ENCODE measurements at regions not wholly inside any gene's neighbourhood (a gene's known extent, or its start where the extent isn't known, plus 50 kb on each side); places are given as distances from the start of the nearest gene placed in this dataset.
A peak's percentile ranks its signal among the peaks of the same experiment; 100 is the strongest.

DNA sequence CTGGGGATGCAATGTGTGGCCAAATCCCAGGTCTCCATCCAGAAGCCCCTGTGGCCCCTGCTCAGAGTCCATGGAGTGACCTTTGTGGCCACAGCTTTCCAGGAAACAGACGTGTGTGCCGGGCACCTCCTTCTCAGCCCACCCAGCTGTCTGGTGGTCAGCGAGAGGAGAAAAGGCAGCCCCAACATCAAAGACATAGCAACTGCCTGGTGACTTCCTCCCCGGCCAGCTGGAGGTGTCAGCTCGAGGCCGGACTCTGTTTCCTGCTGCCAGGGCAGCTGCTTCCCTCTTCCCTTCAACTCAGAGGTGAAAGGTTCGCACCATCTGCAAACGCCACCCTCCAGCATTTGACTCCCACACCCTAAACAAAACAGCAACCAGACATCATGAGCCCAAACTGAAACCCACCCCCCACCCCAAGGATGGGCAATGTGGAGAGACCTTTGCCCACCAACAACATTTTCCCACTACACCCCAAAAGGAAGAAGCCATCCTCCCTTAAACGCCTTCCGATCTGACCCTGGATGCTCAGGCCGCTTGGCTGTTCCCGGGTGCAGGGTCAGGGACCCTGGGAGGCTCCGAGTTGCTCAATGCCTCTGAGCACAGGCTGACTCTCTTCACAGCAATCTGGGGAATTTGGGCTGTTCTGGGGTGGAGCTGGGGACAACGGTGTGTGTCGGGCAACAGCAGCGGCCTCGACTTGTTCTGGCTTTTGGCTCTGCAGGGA lies 162.3 kb downstream of the PSMG1 start:
- TF ChIP-seq, protein P1, sequence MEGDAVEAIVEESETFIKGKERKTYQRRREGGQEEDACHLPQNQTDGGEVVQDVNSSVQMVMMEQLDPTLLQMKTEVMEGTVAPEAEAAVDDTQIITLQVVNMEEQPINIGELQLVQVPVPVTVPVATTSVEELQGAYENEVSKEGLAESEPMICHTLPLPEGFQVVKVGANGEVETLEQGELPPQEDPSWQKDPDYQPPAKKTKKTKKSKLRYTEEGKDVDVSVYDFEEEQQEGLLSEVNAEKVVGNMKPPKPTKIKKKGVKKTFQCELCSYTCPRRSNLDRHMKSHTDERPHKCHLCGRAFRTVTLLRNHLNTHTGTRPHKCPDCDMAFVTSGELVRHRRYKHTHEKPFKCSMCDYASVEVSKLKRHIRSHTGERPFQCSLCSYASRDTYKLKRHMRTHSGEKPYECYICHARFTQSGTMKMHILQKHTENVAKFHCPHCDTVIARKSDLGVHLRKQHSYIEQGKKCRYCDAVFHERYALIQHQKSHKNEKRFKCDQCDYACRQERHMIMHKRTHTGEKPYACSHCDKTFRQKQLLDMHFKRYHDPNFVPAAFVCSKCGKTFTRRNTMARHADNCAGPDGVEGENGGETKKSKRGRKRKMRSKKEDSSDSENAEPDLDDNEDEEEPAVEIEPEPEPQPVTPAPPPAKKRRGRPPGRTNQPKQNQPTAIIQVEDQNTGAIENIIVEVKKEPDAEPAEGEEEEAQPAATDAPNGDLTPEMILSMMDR (IDR thresholded peaks at IDR 0.05): no peak
- peak in 1 of 3 donors; percentile 65 for TF ChIP-seq POLR2AphosphoS5 (IDR thresholded peaks at IDR 0.05)
- WGBS, 2 donors (ENCODE audit: low coverage in 1 of 2): 47 to 69% methylated on average over 3 to 17 of the region's 17 CpGs
- Histone ChIP-seq H3K9me3 (no peaks in the 10 kb centered on the region), H3K27me3 (no peaks in the 10 kb centered on the region), H3K27ac (peak overlapping the region; percentile 35 to 54 (median 44)), H3K4me1 (peaks cover 0 to 25% (median 7%) of the 10 kb centered on the region in 4 donors), H3K36me3 (no peaks in the 10 kb centered on the region), H3K4me3 (no peak overlapping the region)
- peak; percentile 39 for DNase-seq
- intact Hi-C loops (cut with DNase I; ENCODE audit: low total_unique reads) (no loop called here), in situ Hi-C loops (cut with MboI; ENCODE audit: low pct_ligation_motif_present in 1 of 4, low pct_unique_long_range_greater_than_20kb in 1 of 4, low sequenced_read_pairs in 3 of 4) (no loop called here)

DNA sequence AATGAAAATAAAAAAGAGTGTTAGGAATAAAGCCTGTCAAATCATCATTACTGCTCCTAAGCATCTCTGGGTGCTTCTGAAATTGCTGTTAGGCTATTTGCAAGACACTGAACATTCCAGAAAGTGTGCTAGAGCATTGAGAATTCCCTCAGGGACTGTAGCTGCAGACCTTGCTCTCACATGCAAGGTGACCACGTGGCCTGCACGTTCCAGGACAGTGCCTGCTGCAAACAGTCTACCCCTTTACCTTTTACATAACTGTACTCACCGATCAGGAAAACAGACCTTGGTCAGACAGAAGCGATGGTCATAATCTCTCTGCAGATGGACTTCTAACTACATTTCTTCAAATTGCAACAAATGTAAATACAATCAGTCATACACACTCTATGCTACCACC lies 164.5 kb downstream of the PSMG1 start:
- no peaks in the 10 kb centered on the region for H3K9me3 ChIP-seq
- no peak overlapping the region for H3K4me3 ChIP-seq
- no peaks in the 10 kb centered on the region for H3K27me3 ChIP-seq
- intact Hi-C loops (cut with DNase I; ENCODE audit: low total_unique reads) (no loop called here), in situ Hi-C loops (cut with MboI; ENCODE audit: low pct_ligation_motif_present in 1 of 4, low pct_unique_long_range_greater_than_20kb in 1 of 4, low sequenced_read_pairs in 3 of 4) (no loop called here)
- TF ChIP-seq POLR2AphosphoS5 (IDR thresholded peaks at IDR 0.05) (no peak), EP300 (IDR thresholded peaks at IDR 0.05; ENCODE audit: low read depth) (no peak), POLR2A (IDR thresholded peaks at IDR 0.05) (no peak)
- TF ChIP-seq, protein P1 (IDR thresholded peaks at IDR 0.05): no peak
- 76% methylated on average over 4 of the region's 4 CpGs; no CpG with 5 or more reads in 1 of the 2 donors for WGBS, 2 donors (ENCODE audit: low coverage in 1 of 2)
- H3K4me1 ChIP-seq: peaks cover 0 to 30% (median 7%) of the 10 kb centered on the region in 4 donors
- no peaks in the 10 kb centered on the region for H3K36me3 ChIP-seq
- no peak overlapping the region for H3K27ac ChIP-seq
- DNase-seq: no peak

DNA sequence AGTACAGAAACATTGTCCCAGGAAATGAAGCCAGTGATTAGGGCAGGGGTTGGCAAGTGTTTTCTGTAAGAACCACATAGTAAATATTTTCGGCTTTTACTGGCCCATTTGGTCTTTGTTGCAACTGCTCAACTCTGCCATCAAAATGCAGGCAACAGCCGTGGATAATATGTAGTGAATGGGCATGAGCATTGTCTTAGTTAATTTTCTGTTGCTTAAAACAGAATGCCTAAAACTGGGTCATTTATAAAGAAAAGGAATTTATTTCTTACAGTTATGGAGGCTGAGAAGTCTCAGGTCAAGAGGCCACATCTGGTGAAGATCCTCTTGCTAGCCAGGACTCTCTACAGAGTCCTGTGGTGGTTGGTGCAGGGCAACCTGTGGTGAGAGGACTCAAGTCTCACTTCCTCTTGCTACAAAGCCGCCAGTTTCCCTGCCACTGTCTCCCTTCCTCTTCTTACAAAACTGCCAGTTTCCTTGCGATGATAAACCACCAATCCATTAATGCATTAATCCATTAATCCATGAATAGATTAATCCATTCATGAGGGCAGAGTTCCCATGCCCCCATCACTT lies 166.4 kb downstream of the PSMG1 start:
- in situ Hi-C loops (cut with MboI; ENCODE audit: low pct_ligation_motif_present in 1 of 4, low pct_unique_long_range_greater_than_20kb in 1 of 4, low sequenced_read_pairs in 3 of 4): no loop called here
- Histone ChIP-seq H3K4me3 (no peak overlapping the region), H3K27ac (no peak overlapping the region), H3K27me3 (no peaks in the 10 kb centered on the region), H3K9me3 (no peaks in the 10 kb centered on the region), H3K36me3 (no peaks in the 10 kb centered on the region), H3K4me1 (peaks cover 0 to 13% (median 2%) of the 10 kb centered on the region in 4 donors)
- WGBS, 2 donors (ENCODE audit: low coverage in 1 of 2): 64 to 83% methylated on average over 3 to 4 of the region's 4 CpGs
- no peak for TF ChIP-seq POLR2A (IDR thresholded peaks at IDR 0.05)
- no peak for TF ChIP-seq POLR2AphosphoS5 (IDR thresholded peaks at IDR 0.05)
- no peak for TF ChIP-seq EP300 (IDR thresholded peaks at IDR 0.05; ENCODE audit: low read depth)
- TF ChIP-seq, protein P1 (IDR thresholded peaks at IDR 0.05): no peak
- peak; percentile 35 for DNase-seq
- intact Hi-C loops (cut with DNase I; ENCODE audit: low total_unique reads): no loop called here

- Histone ChIP-seq H3K4me1 (peaks cover 0 to 5% (median 0%) of the 10 kb centered on the region in 4 donors), H3K27ac (peak overlapping the region; percentile 15 to 43 (median 35)), H3K27me3 (no peaks in the 10 kb centered on the region), H3K9me3 (no peaks in the 10 kb centered on the region), H3K4me3 (no peak overlapping the region), H3K36me3 (no peaks in the 10 kb centered on the region)
- TF ChIP-seq POLR2AphosphoS5 (IDR thresholded peaks at IDR 0.05) (peak in 1 of 3 donors; percentile 23), EP300 (IDR thresholded peaks at IDR 0.05; ENCODE audit: low read depth) (no peak)
- TF ChIP-seq, protein P1 (IDR thresholded peaks at IDR 0.05): no peak
- intact Hi-C loops (cut with DNase I; ENCODE audit: low total_unique reads) (no loop called here), in situ Hi-C loops (cut with MboI; ENCODE audit: low pct_ligation_motif_present in 1 of 4, low pct_unique_long_range_greater_than_20kb in 1 of 4, low sequenced_read_pairs in 3 of 4) (no loop called here)
- WGBS, 2 donors (ENCODE audit: low coverage in 1 of 2): 70 to 81% methylated on average over 8 to 9 of the region's 9 CpGs
- no peak for DNase-seq
These were observed 168.5 kb downstream of the PSMG1 start for GRCh38 chr21:39014747-39015146.
